D721Med (cell line): ENCODE measurements at regions not wholly inside any gene's neighbourhood (a gene's known extent, or its start where the extent isn't known, plus 50 kb on each side); places are given as distances from the start of the nearest gene placed in this dataset.
A peak's percentile ranks its signal among the peaks of the same experiment; 100 is the strongest.

ENCODE experiments used
- DNase-seq: peaks from one replicate; pipeline ENCODE4 v3.0.0; 2011; ENCODE audit warnings: low spot score; ENCODE audit not compliant: insufficient read length
- FAIRE-seq: peaks from 2 replicates; lab custom pipeline; 2011; peaks lifted over from hg19 to GRCh38; lab: Jason Lieb, UNC
- CTCF ChIP-seq: IDR thresholded peaks from 2 replicates; pipeline ENCODE4 v1.5.1; 2012; ENCODE audit warnings: mild to moderate bottlenecking, control low read depth; ENCODE audit not compliant: insufficient read depth; ENCODE audit errors: missing control alignments

- TF ChIP-seq CTCF, result no peak
- no peak for DNase-seq
- no peak for FAIRE-seq
Measured at GRCh38 chr2:145569108-145569507, 1049.2 kb upstream of the ZEB2 start.

GRCh38 chr2:145563741-145564615 is 1044.1 kb upstream of the ZEB2 start:
- no peak for TF ChIP-seq CTCF
- DNase-seq (no peak), FAIRE-seq (no peak)

GRCh38 chr2:145561152-145561551 is 1041.2 kb upstream of the ZEB2 start:
- peak; percentile 21 for FAIRE-seq

GRCh38 chr2:145558617-145559350 is 1038.9 kb upstream of the ZEB2 start:
- no peak for DNase-seq
- FAIRE-seq, result no peak
- TF ChIP-seq CTCF, result no peak

More at GRCh38 chr2:145561152-145561551, 1041.2 kb upstream of the ZEB2 start:
- no peak for TF ChIP-seq CTCF
- no peak for DNase-seq

GRCh38 chr2:145555360-145555759 is 1035.4 kb upstream of the ZEB2 start:
- FAIRE-seq, result no peak
- DNase-seq, result no peak

GRCh38 chr2:145551686-145552085 is 1031.8 kb upstream of the ZEB2 start:
- no peak for FAIRE-seq
- no peak for DNase-seq
- no peak for TF ChIP-seq CTCF

More at GRCh38 chr2:145555360-145555759, 1035.4 kb upstream of the ZEB2 start:
- no peak for TF ChIP-seq CTCF
